Stimulated activated CD4-positive, alpha-beta T cell treated with anti-CD3 and anti-CD28 coated beads, Interleukin-15, amount 100 ng/mL, for 24 hours (primary cell): ENCODE measurements at regions not wholly inside any gene's neighbourhood (a gene's known extent, or its start where the extent isn't known, plus 50 kb on each side); places are given as distances from the start of the nearest gene placed in this dataset.

Source experiments
- DNase-seq: peaks from one replicate; pipeline ENCODE4 v3.0.0-alpha.2; 2020

DNA sequence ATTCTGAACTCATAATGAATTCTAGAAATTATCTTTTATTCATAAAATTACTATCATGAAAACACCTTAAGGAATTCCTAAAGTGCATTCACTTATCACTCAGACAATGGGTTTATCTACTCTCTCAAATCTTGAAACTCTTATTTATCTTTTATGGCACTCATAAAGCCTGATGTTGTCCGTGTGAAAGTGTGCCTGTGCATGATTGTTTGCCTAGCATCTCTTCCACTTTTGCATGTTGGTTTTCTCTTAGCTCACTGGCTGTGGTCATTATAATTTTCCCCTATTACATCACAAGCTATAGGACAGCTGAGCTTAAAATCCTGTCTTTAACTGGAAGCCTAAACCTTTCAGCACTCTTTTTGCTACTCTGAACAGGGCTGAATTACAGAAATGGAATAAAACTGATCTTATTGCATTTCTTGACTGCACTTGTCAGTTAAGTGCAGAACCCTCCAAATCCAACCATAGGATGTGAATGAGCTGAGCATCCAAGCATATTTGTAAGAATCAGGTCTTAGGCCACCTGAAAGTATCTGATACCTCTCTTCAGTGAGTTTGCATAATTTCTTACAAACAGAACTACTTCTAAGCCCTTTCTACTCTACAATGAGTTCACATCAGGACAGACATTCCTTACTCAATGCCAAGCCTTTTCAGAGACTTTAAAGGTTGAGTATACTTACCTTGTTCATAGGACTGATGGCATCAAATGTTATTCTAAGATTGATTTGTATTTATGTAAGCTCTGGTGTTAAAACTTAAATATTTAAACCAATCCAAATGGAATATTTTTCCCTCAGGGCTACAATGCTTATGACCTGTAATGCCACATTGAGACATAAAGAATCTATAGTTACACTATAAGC, 221.2 kb upstream of the KITLG start:
- no peak for DNase-seq

DNA sequence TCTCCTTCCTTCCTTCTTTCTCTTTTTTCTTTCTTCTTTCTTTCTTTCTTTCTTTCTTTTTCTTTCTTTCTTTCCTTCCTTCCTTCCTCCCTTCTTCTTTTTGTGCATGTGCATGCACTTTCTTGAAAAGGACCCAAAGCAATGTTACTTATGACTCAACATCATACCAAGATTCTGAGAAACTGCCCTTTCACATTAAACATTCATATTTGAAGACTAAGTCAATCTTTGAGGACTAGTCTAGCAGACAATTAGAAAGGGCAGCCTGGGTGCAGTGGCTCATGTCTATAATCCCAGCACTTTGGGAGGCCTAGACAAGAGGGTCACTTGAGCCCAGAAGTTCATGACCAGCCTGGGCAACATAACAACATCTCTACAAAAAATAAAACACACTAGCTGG, 212.8 kb upstream of the KITLG start:
- no peak for DNase-seq

DNA sequence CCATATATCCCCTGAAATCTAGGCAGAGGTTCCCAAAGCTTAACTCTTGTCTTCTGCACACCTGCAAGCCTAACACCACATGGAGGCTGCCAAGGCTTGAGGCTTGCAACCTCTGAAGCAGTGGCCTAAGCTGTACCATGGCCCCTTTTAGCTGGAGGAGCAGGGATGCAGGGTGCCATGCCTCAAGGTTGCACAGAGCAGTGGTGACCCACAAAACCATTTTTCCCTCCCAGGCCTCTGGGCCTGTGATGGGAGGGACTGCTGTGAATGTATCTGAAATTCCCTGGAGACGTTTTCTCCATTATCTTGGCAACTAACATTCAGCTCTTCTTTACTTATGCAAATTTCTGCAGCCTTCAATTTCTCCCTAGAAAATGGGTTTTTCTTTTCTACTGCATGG, 210.0 kb upstream of the KITLG start:
- DNase-seq: no peak

DNA sequence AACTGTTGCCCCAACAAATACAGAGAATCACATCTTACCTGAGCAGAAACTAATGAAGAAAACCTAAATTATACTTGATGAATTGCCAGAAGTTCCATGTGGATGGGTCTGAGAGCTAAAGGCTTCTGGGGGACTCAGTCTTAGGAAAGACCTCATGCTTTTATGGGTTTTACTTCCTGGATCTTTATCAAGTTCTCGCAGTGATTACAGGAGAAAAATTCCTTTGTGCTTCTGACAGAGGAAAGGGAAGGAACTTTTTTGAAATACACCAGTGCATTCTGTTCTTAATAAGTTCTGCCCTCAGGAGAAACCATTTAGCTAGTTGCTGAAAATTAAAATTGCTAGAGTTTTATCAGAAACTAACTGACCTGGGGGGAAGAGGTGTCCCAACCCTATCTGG, 203.9 kb upstream of the KITLG start:
- no peak for DNase-seq

DNA sequence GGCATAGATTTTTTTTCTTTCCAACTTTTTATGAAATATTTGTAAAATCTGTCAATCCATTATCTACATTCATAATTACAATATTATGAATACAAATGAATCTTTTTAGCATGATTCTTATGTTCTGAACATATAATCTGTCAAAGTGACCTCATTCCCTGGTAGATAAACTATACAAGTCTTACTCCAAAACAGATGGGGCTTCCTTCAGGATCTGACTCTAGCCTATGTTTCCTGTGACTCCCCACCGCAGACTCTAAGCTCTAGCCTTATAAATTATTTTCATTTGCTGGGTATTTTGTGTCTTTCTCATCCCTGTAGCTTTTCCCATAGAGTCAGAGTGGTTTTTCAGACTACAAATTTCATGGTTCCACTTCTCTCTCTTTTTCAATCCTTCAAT, 202.1 kb upstream of the KITLG start:
- DNase-seq: no peak

DNA sequence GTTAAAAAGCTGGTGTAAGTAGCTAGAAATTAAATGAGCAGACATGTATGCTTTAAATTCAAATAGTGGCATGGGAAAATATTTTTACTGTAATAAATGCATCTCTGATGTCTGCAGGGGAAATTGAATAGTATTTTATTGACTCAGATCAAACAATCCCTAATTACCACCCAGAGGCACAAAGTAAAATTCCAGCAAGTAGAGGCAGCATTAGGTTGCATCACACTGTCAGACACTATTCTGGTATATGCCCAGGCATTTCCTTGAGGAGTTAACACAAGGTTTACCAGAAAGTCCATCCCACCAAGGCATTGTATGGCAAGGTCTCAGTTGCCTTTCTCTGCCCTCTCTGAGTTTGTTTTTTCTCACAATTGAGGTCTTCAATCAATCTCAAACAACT, 201.6 kb upstream of the KITLG start:
- DNase-seq: no peak

DNA sequence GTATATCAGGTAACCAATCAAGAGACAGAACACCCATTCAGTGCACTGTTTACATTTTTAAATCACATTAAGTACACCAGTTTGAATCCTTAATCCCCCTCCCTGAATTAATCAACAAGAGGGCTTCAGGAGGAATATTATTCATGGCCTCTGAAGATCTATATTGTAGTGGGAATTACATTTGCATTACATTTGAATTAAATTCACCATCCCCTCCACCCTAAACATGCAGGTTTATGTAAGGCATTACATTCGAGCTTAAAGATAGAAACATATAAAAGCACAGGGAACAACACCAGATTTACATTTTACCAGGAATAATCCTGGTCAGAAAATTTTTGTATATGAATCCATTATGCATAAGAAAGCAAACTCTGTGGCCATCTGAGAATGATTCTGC, 197.8 kb upstream of the KITLG start:
- DNase-seq: no peak

DNA sequence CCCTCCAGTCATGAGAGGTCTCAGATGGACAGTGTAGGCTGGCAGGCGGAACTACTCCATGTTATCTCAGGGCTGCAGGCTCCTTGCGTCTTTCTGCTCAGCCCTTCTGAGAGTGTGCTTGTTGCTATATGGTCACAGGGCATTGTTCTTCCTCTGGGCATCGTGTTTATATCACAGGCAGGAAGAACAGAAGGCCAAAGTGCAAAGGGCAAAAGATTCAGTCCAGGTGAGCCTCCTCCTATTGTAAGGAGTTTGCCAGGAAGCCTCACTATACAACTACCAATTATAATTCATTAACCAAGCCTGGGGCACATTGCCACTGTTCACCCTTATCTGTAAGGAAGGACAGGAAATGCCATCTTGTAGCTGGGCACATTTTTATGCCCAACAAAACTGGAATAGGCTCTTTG, 195.5 kb upstream of the KITLG start:
- DNase-seq: no peak

DNA sequence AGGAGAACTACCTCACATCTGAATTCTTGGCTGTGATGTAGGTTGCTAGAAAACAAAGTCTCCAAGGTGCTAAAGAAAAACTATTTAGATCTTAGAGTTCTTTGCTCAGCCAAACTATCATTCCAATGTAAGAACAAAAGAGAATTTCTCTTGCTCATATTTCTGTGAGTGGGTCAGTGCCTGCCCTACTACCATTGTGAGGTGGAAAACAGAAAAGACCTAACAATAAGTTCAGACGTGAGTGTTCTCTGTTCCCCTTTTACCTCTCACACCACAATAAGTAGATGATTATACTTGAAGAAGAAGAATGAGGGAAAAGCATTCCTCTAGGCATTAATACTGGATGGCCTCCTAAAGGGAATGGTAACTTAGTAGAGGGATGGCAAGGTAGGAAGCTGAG, 187.4 kb upstream of the KITLG start:
- no peak for DNase-seq

DNA sequence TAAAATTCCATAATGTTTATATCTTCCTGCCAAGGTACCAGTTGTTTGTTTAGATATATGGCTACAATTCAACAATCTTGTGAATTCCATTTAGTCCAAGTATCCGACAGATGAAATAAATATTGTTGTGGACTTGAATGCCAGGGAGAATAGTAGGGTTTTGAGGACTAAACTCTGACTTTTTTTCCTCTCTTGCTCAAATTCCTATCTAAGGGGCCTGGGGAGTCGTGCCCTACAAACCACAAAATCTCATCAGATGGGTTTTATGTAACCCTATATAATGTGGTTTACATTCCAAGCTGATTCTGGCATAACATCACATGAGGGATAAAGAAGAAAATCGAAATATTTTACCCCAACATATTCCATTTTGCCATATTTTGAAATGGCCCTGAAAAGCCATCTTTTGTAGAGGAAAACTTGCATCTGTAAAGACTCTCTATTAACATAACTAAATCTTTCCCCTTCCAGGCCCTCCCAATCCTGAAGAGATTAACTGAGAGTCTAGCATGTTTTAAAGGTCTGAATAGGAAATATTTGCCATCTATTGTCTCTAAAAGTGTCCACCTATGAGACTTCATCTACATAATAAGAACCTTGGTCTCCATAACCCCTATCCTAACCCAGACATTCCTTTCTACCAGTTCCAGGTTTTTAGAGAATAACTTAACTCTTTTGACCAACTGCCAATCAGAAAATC, 184.7 kb upstream of the KITLG start:
- no peak for DNase-seq

DNA sequence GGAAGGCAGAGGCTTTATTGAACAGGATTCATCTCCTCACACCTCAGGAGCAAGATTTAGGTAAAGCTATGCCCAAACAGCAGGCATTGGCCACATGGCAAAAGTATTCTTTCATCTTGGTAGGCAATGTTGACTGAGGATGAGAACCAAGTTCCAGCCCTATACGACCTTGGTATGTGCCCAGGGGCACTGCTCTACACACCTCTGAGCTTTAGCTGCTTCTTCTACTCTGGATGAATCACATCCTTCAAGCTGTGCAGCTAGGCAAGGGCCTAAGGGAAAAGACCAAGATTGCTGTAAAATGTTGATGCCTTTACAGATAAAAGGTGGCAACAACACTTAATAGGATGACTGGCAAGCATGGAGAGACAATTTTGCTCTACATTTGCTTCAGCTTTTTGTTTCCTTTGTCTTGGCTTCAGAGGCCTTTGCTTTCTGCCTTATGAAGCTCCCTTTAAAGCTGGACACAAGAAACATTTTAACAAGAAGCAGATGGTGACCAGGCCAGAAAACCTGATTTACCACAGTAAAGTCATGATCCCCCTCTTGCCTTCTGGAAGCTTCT, 183.3 kb upstream of the KITLG start:
- DNase-seq: no peak

DNA sequence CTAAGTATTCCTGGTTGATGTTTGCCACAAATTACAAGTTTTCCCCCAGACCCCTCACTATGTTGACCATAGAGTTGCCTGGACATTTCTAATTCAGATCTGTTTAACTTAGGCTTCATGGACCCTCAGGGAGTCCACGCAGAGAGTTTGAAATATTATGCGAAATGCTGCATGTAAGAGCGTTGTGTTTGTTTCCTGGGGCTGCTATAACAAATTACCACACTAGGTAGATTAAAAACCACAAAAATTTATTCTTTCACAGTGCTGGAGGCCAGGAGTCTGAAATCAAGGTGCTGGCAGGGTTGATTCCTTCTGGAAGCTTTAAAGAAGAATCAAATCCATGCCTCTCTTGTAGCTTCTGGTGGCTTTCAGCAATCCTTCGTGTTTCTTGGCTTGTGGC, 177.9 kb upstream of the KITLG start:
- no peak for DNase-seq

DNA sequence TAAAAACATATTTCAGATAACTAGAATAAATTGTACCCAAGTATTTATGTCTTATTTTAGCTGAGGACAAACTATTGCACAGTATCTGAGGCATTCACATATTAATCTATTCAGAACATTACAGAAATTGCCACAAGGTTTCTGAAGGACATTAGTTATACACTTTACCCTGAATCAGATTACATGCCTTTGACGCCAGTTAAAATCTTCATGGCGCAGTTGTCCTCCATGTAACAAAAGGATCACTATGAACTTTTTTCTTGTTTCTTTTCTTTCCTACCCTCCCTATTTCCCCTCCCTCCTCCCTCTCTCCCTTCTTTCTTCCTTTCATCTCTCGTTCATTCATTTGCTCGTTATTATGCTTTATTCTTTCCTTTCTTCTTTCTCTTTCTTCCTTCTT, 176.6 kb upstream of the KITLG start:
- no peak for DNase-seq

DNA sequence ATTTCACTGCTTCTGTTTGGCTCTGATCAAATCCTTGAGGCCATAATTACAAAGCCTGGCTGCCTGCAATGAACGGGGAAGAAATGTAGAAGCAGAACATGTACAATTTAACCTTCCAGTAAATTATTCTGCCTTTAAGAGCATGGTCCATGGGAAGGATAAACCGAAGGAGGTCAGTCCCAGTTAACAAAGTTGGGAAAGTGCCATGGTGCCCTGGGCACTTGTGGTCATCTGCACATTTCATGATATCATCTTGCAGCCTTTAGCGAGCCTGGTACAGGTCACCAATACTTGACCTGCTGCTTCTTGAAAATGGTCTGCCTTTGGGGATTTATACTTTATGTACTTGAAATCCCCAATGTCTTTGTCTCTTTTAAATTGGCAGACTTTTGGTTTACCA, 175.9 kb upstream of the KITLG start:
- DNase-seq: no peak

DNA sequence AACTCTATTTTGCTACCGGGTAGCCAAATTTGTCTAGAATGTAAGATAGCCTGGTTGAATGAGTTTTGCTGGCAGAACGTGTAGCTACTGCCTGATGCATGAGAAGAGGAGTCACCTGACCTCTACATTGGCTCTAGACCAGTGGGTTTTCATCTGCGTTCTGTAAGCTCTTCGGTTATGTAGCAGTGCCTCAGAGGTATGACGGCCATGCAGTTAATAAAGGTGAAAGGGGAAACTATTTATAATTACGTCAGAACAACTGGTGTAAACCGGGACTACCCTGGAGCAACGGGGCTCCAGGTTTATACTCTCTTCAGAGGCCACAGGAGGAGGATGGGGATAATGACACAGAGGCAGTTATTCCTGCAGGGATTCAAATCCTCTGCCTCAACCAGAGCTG, 173.4 kb upstream of the KITLG start:
- DNase-seq: no peak

DNA sequence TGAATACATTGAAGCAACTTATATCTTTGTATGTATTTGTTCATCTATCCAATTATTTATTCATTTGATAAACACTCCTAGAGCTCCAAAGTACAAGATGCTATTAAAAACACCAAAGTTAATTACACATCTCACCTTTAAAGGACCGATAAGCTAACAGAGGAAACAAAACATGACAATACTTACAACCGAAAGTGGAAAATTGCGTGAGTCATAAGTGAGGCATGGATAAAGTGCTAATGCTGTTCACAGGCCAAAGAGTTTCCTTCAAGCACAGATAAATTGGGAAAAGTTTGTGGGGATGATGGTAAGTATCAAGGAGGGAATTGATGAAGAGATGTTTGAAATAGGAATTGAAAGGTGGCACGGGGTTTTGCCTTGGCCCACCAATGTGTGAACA, 172.8 kb upstream of the KITLG start:
- DNase-seq: no peak

DNA sequence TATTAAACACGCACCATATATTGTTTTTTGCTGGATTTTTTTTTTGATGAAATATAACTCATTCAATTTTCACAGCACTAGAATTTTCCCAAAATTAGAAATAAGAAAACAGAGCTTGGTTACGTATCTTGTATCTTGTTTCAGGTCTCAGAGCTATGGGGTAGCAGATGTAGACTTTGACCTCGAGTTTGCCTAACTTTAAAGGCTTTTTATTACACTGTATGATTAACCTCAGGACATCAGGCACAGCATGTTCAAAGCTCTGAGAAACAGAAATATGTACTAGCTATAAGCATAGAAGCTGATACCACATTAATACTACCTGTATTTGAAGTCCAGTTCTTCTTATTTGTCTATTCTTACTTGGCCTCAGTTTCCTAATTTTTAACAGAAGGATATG, 171.9 kb upstream of the KITLG start:
- DNase-seq: no peak

DNA sequence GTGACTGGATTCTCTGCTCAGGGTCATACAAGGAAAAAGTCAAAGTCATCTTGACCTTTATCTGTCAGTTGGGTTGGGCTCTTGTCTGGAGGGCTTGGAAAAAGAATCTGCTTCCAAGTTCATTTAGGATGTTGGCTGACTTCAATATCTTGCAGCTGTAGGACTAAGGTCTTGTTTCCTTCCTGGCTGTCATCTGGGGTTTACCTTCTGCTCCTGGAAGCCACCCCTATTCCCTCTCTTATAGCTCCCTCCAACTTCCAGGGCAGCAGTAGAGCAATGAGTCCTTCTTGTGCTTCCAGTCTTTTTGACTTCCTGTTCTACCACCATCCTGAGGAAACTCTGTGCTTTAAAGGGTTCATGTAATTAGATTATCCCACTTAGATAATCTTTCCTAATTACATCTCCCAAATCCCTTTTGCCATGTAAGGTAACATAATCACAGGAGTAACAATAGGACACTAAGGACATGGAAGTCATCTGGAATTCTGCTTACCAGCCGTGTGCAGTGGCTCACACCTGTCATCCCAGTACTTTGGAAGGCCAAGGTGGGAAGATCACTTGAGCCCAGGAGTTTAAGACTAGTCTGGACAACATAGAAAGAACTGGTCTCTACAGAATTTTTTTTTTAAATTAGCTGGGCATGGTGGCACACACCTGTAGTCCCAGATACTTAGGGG, 170.7 kb upstream of the KITLG start:
- no peak for DNase-seq

DNA sequence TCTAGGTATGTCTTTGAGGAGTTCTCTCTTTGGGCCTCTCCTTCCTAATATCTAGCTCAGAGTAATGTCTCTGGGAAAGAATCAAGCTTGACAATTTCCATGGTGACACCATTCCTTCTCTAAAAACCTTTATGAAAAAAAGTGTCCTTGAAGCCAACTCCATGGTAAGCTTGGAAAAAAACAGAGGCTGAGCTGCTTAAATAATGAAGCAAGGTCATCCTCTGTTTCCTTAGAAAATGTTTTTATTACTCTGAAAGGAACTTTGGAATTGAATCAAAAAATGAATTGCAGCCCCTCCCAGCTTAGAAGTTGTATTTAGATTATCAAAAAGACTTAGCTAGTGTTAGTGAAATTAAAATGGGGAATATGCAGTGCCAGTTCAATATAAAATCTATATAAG, 166.1 kb upstream of the KITLG start:
- DNase-seq: no peak

DNA sequence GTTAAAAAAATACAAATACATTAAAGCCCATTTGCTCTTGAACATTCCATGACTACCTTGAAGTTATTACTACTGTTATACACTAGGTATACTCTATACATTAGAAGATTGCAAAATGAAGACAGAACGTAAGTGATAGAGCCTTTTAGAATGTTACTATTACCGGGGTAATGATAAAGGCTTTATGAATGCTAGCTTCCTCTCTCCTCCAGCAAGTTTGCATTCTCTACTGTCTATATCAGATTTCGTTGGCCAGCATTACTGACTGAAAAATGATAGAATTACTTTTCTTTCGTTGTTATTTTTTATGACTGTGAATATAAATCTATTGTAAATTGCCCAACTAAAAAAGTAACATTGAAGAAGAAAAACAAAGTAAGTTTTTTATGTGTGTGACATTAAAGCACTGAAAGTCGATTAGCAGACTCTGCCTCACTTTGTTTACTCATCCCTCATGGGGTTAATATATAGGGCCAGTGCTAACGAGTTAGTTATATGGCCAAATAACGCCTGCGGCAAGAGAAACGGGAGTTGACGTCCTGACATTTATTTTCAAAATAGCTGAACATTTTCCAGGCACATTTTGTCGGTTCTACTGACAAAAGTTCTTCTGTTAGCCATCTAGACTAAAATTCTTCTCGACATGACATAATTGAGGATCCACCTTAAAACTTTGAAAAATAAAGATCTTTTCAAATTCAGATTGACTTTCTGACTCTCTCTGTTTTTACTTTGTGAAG, 163.8 kb upstream of the KITLG start:
- no peak for DNase-seq

DNA sequence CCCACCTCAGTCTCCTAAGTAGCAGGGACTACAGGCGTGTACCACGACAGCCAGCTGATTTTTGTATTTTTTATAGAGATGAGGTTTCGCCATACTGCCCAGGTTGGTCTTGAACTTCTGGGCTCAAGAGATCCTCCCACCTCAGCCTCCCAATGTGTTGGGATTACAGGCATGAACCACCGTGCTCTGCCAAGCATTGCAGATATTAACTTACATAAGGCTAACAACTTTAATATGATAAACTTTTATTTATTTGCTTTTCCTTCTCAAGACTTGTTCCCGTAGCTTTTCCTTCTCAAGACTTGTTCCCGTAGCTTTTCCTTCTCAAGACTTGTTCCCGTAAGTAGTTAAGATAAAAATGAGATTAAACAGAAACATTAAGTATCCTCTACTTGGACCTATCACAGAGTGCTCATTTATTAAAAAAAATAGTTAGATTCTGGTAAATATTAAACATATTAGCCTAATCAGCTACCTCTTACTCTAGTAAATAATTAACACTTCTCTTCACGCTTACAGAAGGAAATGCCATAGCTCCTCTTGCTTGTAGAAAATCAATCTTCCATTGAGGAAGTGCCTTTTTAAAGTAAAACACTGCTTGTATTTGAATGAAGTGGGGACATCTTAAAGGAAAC, 157.7 kb upstream of the KITLG start:
- DNase-seq: no peak

DNA sequence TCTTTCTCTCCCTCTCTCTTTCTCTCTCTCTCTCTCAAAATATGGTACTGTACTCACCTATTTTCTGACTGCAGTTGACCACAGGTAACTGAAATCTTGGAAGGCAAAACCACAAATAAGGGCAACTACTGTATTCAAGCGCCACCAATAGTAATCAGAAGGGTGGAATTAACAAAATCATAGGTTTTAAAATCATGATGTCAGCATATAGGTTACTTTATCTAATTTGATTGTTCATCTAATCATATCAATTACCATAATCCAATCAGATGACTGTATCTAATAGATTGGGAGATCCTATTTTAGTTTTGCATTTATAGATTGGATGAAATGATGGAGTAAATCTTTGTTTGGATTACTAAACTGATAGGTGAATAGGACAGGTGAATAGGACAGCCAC, 155.8 kb upstream of the KITLG start:
- no peak for DNase-seq

DNA sequence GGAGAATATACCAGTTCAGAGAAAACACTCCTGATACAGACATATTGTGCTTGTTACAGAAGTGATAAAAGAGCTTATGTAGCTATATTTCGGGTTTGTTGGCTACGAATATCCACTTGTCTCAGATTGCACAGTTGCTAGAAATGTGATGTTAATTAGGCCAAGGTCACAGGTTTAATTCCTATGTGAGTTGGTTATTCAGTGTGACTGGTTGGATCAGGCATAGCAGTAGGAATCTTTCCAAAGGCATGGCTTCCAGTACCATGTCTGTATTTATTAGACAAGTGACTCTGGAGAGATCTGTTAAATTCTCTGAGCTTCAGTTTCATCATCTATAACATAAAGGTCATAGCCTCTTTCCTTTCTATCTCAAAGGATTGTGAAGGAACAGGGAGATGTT, 152.7 kb upstream of the KITLG start:
- no peak for DNase-seq
